ENCODE measurements at regions not wholly inside any gene's neighbourhood (a gene's known extent, or its start where the extent isn't known, plus 50 kb on each side); places are given as distances from the start of the nearest gene placed in this dataset.

DNA sequence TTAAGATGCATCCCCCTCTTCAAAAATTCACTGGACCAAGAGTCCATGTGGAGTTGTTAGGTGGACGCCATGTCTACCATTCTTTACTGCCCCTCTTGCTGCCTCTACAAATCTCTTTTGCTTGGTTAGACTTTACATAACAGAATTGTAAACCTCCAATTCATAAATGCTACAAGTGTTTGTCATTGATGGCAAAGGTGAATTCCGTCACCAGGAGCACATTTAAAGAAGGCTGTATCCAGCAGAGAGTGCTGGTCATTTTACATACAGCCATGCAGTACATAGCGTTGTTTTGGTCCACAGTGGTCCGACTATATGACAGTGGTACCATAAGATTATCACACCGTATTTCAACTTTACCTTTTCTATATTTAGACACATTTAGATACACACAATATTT, 274.5 kb downstream of the MYCN start:
- no peak for DNase-seq (ENCODE audit: low read depth in 4 of 4, low spot score in 3 of 4)

DNA sequence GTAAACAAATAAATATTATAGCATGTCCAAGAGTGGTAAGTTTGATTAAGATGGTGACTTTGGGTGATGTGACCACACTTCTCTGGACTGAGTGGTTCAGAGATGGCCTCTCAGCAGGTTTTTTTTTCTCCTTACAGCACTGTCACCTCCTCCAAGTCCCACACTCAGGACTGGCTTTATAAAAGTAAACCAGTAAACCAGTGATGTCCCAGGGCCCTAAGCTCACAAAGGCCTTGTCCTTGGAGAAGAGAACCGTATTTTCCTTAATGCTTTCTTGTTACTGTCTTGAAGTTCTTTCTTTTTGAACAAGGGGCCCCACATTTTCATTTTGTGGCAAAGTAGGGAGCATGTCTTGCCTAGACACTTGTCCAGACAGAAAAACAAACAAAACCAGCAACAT, 274.0 kb downstream of the MYCN start:
- DNase-seq (ENCODE audit: low read depth in 4 of 4, low spot score in 3 of 4): no peak

DNA sequence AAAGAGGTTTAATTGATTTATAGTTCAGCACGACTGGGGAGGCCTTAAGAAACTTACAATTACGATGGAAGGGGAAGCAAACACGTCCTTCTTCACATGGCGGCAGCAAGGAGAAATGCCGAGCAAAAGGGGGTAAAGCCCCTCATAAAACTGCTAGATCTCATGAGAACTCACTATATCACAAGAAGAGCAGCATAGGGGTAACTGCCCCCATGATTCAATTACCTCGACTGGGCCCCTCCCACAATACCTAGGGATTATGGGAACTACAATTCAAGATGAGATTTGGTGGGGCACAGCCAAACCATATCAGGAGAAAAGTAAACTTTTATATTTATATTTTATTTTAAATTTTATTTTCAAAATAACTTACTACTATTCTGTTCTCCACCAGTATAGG, 272.0 kb downstream of the MYCN start:
- DNase-seq (ENCODE audit: low read depth in 4 of 4, low spot score in 3 of 4): no peak

DNA sequence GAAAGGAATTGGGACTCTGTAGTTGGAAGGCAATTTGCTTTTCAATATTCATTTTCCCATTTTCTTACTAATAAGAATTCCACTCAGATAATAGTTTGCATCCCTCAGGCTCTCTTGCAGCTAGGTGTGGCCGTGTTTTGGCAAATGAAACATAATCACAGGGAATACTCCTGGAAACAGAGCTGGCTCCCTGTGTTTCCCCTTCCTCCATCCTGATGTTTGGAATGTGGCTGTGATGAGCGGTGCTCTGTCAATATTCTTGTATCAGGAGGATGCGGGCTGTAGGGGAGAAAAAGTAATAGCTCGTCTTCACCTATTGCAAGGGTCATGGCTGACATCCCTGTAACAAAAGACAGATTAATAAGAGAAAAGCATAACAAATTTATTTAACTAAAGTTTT, 271.0 kb downstream of the MYCN start:
- DNase-seq (ENCODE audit: low read depth in 4 of 4, low spot score in 3 of 4): no peak

DNA sequence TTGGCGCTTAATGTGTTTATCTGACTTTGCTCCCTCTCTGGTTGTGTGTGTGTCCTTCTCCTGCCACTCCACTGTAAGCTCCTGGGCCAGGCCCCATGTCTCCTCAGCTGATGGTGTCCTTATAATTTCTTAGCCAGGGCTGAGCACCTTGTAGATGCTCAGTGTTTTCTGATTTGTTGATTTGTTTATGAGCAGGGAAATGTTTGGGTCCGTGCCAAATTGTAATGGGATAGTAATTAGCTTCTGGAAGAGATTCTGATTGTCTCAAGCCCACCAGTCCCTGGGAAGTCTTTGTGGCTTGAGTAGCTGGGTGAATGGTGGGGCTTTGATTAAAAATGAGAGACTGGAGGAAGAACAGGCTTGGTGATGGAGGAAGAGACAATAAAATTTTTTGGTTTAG, 270.5 kb downstream of the MYCN start:
- no peak for DNase-seq (ENCODE audit: low read depth in 4 of 4, low spot score in 3 of 4)

DNA sequence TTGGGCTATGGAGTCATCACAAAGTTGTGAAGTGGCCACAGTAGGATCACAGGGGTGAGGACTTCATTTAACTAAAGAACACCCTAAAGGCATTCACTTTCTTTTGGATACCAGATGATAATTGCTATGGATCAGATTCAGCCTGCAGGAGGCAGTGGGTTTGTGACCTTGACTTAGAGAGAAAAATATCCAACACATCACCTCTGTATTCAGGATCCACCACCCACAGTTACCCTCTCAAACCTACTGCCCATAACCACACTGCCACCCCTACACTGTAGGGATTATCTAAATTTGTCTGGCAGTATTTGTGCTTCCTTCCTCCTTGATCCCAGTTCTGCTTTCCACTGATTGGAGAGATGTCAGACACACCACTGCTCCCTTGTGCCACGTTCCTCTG, 269.4 kb downstream of the MYCN start:
- no peak for DNase-seq (ENCODE audit: low read depth in 4 of 4, low spot score in 3 of 4)

DNA sequence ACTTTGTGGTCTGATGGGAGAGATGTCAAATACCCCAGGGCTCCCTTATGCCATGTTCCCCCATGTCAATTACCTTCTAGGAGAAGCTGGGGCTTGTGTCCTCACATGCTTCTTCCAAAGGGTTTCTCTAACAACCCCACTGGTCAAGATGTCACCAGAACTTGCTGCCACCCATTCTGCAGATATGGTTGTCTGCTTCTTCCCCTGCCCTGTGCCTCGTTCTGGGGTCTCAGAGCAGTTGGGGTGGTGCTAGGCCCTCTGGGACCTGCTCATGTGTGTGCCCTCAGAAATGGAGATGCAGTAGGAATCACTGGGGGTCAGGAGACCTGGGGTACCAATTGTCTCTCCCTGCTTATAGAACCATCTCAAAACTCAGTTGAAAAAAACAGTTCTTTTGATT, 268.6 kb downstream of the MYCN start:
- DNase-seq (ENCODE audit: low read depth in 4 of 4, low spot score in 3 of 4): no peak

DNA sequence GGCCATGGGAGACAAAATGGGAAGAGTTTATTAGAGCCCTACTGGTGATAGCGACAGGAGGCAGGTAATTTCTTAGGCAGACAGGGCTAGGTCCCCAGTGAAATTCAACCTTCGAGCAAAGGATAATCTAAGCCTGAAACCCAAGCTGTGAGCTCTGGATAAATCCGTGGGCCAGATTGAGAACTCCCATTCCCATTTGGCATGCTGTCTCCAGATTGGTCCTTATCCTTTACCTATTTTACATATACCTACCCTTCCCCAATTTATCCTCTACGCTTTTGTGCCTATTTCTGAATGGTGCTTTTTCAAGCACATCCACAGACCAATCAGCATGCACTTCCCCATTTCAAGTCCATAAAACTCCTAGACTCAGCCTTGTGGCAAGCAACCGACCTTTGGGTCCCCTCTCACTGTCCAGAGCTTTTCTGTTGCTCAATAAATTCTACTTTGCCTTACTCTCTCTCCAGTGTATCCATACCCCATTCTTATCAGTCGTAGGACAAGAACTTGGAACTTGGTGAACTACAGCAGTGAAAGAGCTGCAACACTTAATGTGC, 268.0 kb downstream of the MYCN start:
- DNase-seq (ENCODE audit: low read depth in 4 of 4, low spot score in 3 of 4): no peak

DNA sequence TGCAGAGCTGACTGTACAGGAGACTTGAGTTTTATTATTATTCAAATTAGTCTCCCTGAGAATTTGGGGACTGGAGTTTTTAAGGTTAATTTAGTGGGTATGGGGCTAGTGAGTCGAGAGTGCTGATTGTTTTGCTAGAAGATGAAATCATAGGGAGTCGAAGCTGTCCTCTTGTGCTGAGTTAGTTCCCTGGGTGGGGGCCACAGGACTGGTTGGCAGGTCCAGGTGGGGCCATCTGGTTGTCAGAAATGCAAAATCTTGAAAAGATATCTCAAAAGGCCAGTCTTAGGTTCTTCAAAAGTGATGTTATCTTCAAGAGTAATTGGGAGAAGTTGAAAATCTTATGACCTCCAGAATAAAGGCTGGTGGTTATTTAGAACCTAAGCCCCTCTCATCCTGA, 267.3 kb downstream of the MYCN start:
- no peak for DNase-seq (ENCODE audit: low read depth in 4 of 4, low spot score in 3 of 4)

DNA sequence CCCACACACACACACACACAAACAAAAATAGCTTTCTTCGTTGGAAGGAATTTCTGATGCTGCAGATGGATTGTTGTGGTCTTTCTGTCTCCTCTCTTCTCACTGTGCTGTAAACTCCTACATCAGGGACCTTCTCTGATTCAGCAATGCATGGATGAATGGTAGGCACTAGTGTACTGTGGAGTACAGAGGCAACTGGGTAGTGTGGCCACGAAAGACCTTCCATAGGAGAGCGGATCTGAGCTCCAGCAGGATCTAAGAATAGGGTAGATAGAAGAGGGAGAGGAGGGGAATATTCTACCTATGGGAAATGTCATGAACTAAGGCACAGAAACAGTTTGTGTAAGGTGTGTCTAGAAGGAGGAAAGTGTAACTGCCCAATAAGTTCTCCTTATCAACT, 266.8 kb downstream of the MYCN start:
- DNase-seq (ENCODE audit: low read depth in 4 of 4, low spot score in 3 of 4): no peak

DNA sequence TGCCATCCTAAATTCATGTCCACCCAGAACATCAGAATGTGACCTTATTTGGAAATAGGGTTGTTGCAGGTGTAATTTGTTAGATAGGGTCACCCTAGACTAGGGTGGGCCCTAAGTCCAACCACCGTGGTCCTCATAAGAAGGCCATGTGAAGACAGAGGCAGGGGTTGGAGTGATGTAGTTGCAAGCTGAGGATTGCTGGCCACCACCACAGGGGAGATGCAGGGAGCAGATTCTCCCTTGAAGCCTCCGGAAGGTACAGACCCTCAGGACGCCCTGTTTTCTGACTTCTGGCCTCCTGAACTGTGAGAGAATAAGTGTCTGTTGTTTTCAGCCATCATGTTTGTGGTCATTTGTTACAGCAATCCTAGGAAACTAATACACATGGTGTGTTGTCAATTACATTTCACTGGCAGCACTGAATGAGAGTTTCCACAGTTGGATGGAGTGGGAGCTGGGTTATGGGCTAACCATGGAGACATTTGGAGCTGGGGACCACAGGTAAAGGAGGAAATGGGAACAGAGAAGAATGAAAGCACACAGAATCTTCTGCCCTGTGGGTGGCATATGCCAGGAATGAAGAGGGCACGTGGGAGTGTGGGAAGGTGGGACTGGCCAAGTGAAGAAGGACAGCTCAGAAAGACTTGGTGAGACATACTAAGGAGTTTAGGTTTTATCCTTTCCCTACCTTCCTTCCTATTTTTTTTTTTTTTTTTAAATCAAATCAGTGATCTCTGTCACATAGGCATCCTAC, 266.0 kb downstream of the MYCN start:
- no peak for DNase-seq (ENCODE audit: low read depth in 4 of 4, low spot score in 3 of 4)

DNA sequence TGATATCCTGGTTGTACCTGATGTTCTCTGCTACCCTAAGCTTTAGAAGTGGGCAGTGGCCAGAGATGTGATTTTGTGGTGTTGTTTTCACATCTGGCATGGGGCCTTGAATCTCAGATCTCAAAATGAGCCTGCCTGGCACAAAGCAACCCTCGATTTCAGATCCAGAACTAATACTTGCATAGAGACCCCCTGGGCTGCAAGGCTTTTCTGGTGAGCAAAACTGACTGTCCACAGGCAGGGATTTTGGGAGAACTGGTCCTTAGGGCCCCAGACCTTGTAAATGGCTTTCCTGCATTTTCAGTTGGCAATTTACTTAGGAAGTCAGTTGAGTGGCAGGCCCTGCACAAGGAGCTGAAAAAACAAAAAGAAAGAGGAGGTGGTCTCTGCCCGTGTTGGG, 265.3 kb downstream of the MYCN start:
- no peak for DNase-seq (ENCODE audit: low read depth in 4 of 4, low spot score in 3 of 4)

DNA sequence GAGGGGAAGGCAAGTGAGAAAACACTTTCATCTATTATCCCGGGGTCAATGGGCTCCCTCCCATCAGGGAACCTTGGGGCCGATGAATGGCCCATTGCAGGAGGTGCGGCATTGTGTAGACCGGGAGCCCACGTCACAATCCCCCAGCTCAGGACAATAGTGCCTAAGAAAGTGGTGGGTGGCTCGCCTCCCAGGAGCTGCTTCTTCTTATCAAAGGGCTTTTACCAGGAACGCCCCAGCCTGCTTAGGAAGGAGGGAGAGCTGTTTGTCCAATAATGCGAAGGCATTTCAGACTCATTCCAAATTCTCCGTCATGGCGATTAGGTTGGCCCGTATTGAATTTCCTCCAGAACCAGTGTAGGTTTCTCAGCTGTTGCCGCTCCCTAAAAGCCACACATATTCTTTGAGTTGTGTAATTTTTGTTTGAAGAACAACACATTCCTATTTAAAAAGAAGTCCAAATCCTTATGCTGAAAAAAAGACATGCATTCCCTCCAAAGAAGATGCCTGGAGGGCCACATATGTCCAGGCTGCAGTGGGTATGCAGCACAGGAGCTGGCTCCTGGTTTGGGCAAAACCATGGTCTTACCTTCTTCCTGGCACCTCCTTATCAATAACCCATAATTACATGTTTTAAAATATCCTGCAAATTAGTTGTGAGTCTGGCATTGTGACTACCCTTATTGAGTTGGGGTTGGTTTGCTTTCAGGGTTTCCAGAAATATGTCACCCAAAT, 264.7 kb downstream of the MYCN start:
- DNase-seq (ENCODE audit: low read depth in 4 of 4, low spot score in 3 of 4): no peak

DNA sequence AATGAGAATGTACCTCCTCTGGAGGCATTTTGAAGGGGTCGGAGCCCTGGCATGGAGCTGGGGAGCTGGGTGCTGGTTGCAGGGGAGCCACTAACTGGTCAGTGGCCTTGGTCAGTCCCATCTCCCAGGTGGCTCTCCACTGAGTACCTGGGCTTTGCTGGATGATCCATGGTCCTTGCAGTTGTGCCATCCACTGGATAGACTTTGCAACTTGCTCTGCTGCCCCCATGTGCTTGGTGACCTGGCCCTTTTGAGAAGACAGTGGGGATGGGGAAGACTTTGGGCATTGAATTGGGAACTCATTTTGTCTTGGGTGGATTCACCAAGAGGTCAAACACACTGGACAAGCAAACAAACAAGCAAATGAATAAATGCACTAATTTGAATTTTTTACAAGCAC, 263.9 kb downstream of the MYCN start:
- no peak for DNase-seq (ENCODE audit: low read depth in 4 of 4, low spot score in 3 of 4)

DNA sequence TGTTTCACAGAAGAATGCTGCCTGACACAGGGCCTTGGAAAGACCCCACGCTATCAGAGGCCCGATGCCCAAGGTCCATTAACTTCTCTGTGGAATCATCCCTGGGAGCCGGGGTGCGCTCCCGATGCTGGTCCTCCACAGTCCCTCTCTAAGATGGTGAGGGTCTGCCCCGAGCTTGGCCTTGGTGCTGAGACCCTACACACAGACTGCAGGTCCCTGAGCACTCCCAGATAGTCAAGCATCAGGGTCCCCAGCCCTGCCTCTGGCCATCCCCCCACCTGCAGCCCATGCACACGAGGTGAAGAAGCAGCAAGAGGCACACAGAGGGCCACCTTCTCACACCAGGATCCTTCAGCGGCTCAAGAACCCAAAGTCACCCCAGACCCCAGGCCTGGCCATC, 263.3 kb downstream of the MYCN start:
- DNase-seq (ENCODE audit: low read depth in 4 of 4, low spot score in 3 of 4): no peak

DNA sequence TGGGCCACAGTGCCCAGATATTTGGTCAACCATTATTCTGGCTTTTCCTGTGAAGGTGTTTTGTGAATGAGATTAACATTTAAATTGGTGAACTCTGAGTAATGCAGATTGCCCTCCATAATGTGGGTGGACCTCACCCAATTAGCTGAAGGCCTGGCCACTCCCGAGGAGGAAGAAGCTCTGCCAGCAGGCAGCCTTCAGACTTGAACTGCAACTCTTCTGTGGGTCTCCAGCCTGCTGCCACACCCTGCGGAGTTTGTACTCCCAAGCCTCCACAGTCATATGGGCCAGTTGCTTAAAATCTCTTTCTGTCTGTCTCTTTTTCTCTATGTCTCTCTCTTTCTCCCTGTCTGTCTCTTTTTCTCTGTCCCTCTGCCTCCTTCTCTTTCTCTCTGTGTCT, 262.7 kb downstream of the MYCN start:
- DNase-seq (ENCODE audit: low read depth in 4 of 4, low spot score in 3 of 4): no peak

DNA sequence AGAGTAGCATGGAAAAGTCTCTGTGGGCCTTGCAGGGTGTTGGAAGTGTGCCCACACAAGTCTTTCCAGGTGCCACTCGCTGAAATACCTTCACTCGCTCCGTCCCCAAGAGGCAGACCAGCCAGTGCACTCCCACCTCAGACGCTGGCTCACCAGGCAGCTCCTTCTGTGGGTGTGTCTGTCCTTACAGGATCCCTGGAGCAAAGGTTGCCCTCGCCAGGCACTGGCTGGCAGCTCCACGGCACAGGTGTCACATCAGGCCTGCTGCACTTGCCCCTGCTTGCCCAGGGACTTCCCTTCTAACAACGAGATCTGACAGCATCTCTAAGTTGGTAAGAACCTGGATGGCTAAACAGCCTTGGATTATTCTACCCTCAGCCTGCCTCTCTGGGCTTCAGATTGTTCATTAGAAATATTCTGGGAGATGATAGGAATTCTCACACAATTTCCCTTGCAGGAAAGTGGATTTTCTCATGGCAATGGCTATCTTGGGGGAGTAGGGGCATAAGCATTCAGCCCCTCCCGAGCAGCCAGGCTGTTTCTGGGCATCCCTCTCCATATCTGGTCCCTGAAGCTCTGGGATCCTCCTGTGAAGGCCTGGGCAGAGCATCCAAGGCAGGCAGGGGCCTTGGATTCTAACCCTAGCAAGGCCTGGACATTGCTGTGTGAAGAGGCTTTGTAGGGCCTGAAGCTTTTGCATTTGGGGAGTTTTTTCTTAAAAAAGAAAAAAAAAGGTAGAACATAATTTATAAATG, 262.1 kb downstream of the MYCN start:
- no peak for DNase-seq (ENCODE audit: low read depth in 4 of 4, low spot score in 3 of 4)

DNA sequence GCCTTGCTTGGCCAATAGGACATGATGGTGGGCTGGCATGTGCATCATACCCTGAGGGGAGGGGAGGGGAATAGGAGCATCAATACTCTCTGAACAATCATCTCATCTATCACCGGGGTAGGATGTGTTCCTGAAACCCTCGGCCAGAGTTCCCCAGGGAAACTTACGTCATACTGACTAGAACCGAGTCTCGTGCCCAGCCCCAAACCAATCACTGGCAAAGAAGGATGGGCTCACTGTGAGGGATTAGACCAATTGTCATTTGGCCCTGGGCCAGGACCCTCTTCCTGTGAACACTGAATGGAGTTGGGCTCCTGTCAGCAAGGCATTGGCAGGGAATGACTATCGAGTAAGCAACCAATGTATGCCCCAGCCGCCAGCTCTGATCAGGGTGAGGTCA, 261.5 kb downstream of the MYCN start:
- DNase-seq (ENCODE audit: low read depth in 4 of 4, low spot score in 3 of 4): no peak

DNA sequence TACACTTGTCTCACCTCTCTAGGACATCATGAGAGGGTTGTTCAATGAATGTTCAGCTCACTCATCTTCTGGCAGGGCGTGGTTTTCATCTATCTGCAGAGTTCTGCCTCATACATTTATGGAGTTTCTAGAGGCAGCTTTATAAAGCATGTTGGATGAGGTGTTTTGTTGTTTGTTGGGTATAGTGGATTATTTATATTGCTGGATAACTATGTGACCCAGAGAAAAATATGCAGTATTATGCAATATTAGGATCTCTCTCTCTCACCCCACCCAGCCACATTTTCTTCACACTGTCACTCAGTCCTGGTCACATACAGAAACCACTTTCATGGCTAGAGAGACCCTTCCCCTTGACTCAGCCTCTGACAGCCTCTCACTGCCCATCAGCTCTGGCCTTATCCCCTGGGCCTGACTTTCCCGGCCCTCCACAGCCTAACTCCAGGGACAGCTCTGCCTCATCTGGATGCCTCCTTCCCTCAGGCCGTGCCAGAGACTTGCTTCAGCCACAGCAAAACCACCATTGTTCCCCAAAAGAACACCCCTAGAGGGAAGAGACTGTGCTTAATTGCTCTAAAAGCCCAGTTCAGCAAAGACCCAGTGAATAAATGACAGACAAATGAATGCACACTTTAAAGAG, 260.3 kb downstream of the MYCN start:
- no peak for DNase-seq (ENCODE audit: low read depth in 4 of 4, low spot score in 3 of 4)

DNA sequence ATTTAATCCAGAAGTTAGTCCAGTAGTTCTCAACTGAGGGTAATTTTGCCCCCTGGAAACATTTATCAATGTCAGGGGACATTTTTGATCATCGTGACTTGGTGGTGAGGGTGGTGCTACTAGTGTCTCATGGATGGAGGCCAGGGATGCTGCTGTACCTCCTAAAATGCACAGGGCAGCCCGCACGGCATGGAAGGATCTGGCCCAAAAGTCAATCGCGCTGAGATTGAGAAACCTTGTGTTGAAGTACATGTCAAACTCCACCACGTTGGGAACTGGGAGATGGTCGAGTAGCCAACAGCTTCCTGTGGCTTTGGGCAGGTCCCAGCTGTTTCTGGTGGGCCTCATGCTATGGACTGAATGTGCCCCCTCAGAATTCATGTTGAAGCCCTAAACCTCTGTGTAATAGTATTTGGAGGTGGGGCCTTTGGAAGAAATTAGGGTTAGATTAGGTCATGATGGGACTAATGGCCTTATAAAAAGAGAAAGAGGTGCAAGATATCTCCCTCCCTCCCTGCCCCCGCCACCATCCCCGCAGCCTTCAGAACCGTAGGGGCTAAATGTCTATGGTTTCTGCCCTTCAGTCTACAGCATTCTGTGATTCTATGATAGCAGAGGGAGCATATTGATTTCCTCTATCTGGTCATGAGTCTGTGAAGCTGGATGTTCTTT, 259.7 kb downstream of the MYCN start:
- no peak for DNase-seq (ENCODE audit: low read depth in 4 of 4, low spot score in 3 of 4)
